NCI-H460 (cell line): ENCODE measurements at regions not wholly inside any gene's neighbourhood (a gene's known extent, or its start where the extent isn't known, plus 50 kb on each side); places are given as distances from the start of the nearest gene placed in this dataset.
A peak's percentile ranks its signal among the peaks of the same experiment; 100 is the strongest.
"Not testable (repeated sequence)": the region's sequence is repeated elsewhere in the genome, so short reads cannot be mapped to it uniquely, and the experiment has no call there.

Source experiments
- DNase-seq: peaks from one replicate; pipeline ENCODE4 v3.0.0-alpha.2; 2016; ENCODE audit warnings: low read depth; ENCODE audit errors: extremely low read depth

DNA sequence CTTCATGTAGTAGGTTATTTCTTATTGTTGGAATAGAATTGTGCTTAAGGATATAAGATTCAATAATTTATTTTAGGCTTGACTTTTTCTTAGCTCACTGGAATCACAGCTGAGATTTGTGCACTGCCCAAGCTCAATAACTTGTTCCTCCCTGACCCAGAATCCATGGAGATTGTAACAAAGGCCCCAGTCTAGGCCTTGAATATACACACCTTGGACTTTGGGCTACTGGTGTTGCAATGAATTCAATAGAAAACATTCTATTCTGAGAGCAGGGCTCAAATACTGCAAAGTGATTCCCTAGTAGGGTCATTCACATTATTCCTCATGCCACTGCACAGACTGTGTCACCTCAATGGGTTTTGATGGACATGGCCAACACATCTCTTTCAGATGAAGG is 352.4 kb downstream of the GALC start:
- DNase-seq = no peak

GRCh38 chr14:87638196-87638595 is 354.8 kb downstream of the GALC start:
- DNase-seq = no peak

DNA sequence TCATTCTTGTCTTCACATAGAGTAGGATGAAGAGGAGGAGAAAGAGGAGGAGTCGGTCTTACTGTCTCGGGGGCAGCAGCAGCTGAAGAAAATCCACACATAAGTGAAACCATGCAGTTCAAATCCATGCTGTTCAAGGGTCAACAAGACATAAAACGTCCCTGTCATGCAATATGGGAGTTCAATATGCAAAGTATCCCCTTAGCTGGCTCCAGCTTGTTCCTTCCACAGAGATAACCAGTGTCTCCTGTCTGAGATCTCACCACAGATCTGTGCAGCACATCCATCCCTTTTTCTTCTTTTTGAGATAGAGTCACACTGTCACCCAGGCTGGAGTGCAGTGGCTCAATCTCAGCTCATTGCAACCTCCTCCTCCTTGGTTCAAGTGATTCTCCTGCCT is 357.5 kb downstream of the GALC start:
- no peak for DNase-seq

DNA sequence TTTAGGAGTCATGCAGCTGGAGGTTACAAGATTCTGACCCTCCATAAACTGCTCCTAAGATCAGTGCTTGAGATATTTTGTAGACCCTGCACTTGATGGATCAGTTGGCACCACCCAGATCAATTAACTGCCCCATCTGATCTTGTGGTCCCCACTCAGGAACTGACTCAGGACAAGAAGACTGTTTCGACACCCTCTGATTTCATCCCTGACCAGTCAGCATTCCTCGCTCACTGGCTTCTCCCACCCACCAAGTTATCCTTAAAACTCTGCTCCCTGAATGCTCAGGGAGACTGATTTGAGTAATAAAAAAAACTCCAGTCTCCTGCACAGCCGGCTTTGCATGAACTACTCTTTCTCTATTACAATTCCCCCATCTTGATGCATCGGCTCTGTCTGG is 360.2 kb downstream of the GALC start:
- DNase-seq = no peak

GRCh38 chr14:87630846-87631245 is 362.1 kb downstream of the GALC start:
- no peak for DNase-seq

DNA sequence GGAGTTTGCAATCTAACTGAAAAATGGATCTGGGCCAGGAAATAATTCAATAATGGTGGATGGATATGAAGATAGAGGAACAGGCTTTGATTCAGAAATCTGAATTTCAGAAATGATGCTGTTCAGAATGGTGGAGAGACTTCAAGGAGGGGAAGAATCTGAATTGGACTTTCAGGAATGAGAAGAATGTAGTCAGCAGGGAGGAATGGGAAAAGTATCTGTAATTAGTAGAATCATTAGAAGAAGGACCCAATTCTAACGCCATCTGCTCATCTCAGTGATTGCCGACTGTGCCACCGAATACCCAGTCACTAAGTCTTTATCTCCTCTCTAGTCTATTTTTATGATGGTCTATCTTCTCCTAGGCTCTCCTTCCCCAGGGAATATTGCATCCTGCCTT is 363.2 kb downstream of the GALC start:
- DNase-seq = no peak

DNA sequence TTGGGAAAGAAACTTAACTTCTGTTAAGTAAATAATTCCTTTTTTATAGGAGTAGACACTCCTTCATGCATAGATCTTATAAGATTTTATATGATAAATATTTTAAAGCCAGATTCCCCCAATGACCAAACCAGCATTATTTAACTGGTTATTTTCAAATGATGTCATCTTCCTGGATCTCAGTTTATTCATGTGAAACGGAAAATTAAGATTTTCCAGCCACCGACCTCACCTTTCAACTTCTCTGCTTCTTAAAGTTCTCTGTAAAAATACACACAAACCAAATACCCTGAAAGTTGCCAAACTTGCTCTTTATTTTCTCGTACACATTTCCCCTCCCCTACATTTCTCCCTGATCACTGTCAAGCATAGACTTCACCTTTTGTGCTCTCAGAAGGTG is 364.2 kb downstream of the GALC start:
- no peak for DNase-seq

GRCh38 chr14:87628129-87628528 is 364.9 kb downstream of the GALC start:
- DNase-seq = no peak

DNA sequence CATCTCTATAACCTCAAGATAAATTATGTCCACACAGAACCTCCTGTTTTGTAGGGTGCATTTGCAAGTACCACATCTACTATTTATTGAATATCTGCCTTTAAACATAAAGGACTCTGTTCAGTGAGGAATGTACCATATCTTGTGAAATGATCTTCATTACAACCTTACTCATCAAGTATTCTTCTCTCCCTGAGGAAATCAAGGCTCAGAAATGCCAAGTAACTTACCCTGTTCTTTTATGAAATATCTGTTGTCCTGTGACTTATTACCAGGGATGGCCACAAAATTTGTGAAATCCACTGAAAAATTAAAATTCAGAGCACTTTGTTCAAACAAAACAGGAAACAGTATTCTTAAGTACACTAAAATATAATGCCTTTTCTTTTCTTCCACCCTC is 366.7 kb downstream of the GALC start:
- no peak for DNase-seq

DNA sequence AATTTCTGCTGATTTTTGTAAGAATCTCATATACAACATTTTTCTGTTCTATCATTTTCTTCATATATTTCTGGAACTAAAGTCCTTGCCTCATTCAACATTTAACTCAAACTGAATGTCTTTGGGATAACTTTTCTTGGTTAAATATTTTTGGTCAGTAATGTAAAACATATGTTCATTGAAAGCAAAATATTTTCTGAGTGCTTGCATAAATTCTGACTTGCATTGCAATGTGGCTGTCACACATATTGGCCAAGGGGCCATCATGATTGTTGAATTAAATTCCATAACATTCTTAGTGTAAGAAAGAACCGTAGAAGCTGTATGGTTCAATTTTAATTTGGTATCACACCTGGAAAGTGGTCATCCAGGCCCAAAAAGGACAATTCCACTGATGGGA is 369.4 kb downstream of the GALC start:
- DNase-seq = no peak

DNA sequence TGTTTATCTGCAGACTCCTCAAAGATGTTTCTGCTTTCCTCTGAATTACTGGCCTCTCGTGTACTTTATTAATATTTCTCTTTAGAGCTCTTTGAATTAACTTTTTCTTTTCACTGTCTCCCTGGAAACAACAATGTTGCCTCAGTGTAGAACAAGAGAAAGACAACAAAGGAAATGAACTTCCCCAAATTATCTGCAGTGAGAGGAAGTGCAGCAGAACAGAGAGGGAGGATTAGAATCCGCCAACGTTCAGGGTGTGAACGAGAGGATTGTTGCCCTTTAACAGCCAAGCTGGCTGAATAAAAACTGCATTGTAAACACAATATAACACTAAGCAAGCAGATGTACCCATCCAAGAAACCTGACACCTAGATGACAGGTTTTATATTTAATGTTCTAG is 375.9 kb downstream of the GALC start:
- no peak for DNase-seq

DNA sequence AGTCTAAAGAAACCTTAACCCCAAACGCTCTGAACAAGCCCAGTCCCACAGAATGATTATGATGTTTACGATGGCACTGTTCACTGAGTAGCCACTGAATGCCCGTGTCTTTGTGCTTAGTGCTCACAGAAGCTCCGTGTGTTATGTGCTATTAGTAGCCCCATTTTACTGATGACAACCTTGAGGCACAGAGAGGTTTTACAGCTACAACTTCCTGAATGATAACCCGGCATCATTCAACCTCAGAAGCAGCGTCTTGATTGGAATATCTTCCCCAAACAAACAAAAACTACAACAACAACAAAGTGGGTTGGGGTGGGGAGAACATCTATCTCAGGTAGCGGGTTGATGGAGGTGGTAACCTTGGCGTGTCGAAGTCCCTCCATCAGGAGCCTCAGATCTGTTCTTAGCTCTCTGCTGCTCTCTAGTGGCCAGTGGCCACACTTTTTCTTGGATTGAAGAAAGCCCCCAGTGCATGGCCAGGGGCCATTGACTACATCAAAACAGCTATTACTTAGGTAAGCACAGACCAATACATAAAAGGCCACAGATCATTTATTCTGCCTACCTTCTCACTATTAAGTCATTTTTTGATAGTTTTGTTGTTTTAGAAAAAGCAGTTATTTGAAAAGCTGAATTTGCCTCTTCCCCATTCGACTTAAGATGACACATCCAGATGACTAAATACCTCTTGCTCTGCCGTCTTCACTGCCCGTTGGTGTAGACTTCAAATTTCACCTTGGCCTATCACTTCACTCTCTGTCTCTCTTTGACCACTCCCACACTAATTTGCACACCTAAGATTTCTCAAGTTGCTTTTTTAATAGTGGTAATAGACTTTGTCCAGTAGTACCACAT is 376.9 kb downstream of the GALC start:
- peak; percentile 59 for DNase-seq

GRCh38 chr14:87615047-87615446 is 377.9 kb downstream of the GALC start:
- DNase-seq = no peak

DNA sequence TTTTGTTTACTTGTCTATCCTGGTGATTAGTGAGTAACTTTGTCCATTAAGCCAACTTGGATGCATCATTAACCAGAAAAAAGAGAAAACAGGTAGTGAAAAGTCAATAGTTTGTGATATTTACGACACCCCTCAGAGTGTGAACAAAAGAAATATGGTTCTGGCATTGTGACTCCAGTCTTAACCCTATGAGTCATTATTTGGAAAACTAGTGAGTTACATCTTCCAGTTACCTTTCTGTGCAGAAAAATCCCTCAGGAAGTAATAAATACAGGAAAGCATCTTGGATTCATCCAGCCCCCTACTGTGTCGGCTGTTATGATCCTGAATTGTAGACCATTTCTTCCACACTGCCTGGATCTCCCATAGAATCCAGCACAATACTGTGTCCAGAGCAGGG is 379.1 kb downstream of the GALC start:
- no peak for DNase-seq

DNA sequence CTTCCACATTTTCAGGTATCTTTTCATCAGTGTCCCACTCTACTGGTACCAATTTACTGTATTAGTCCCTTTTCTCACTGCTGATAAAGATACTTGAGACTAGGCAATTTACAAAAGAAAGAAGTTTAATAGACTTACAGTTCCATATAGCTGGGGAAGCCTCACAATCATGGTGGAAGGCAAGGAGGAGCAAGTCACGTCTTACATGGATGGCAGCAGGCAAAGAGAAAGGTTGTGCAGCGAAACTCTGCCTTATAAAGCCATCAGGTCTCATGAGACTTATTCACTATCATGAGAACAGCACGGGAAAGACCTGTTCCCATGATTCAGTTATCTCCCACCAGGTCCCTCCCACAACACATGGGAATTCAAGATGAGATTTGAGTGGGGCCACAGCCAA is 385.9 kb downstream of the GALC start:
- DNase-seq = not testable (repeated sequence)

DNA sequence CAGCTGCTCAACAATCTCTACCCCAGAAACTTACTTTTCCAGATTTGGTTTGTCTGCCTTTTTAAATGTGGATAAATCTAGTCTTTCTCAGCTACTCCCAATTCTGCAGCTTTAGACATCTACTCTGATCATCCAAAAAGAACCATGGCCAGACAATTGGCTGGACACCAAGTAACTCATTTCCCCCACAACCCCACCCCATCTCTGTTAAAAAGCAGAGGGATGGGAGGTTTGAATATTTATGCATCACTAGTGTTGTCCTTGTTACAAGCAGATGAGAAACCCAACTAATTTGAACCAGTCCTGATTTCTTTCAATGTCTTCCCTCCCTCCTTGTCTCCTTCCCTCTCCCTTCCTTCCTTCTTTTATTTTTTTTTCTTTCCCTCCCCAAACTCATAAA is 391.9 kb downstream of the GALC start:
- no peak for DNase-seq

DNA sequence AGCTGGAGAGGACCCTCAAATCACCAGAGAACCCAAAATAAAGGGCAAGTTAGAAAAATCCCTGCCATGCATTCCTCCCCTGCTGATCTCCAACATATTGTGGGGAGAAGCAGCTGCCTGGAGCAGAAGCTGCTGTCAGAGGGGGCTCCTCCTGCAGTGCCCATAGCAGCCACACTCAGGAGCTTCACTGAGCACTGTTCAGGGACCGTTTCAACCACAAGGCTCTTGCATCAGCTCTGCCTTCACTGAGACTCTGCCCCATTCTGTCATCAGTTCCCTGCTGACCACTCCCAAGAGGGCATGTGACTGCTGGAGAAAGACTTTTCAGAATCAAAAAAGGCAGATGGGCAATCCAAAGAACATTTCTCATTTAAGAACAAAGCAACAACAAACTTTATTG is 392.7 kb downstream of the GALC start:
- DNase-seq = no peak

DNA sequence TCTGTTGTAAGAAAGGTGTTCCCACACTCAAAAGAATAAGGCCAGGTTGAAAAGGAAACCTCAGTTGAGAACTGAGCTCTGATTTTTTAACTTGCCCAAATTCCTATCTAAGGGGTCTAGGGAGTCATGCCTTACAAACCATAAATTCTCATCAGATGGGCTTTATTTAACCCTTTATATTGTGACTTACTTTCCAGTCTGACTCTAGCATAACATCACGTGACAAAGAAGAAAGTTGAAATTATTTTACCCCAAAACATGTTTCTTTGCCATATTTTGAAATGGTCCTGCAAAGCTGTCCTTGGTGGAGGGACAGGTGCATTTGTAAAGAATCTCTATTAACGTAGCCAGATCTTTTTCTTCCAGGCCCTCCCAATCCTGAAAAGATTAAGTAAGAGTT is 411.7 kb downstream of the GALC start:
- no peak for DNase-seq

- no peak for DNase-seq
Observed at GRCh38 chr14:87579036-87579435, 413.9 kb downstream of the GALC start.

GRCh38 chr14:87575378-87575777 is 417.6 kb downstream of the GALC start:
- no peak for DNase-seq

DNA sequence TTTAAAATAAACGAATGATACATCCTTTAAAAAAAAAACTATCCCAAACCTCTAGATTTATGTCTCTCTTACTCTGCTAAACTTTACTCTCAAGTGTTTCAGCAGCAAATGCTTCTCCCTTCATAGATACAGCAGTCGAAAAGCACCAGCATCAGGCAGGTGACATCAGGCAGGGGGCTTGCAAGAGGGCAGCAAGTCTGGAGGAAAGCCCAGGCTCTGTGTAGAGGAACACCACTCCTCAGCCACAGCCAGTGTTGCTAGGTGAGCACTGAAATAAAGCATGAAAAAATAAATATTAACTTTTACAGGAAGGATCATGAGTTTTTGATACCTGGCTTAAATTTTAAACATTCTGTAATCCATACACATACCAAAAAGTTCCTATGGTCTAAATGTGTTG is 419.4 kb downstream of the GALC start:
- DNase-seq = no peak

GRCh38 chr14:87567618-87568295 is 425.2 kb downstream of the GALC start:
- DNase-seq = no peak
